ENCODE measurements at regions not wholly inside any gene's neighbourhood (a gene's known extent, or its start where the extent isn't known, plus 50 kb on each side); places are given as distances from the start of the nearest gene placed in this dataset.

DNA sequence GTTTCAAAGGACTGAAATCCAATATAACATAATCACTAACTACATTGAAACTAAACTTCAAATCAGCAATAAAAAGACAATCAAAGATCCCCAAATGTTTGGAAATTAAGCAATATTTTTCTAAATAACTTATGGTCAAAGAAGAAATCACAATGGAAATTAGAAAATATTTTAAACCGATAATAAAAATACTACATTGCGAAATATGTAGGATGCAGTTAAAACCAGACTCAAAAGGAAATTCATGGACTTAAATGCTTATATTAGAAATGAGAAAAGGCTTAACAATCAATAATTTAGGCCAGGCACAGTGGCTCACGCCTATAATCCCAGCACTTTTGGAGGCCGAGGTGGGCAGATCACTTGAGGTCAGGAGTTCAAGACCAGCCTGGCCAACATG, 79.0 kb upstream of the HAAO start:
- Histone ChIP-seq H2AFZ (ENCODE audit: low read length) (no peak overlapping the region), H3K79me2 (ENCODE audit: control insufficient read depth, insufficient read depth, low read length) (no peaks in the 10 kb centered on the region), H4K20me1 (ENCODE audit: control insufficient read depth, extremely low read depth, insufficient read depth, low read length) (no peaks in the 10 kb centered on the region), H3K4me3 (replicated peaks in 1 of 4; ENCODE audit: control extremely low read depth in 1 of 4, insufficient read depth in 1 of 4, low read depth in 3 of 4, low read length in 4 of 4) (no peak overlapping the region), H3K4me1 (ENCODE audit: control insufficient read depth, extremely low read depth, insufficient read depth, low read length) (no peaks in the 10 kb centered on the region), H3K9ac (ENCODE audit: insufficient read depth, low read length) (no peak overlapping the region), H3K27ac (ENCODE audit: insufficient read depth, low read length) (no peak overlapping the region), H3K36me3 (ENCODE audit: control insufficient read depth, insufficient read depth, low read length) (no peaks in the 10 kb centered on the region), H3K27me3 (ENCODE audit: control insufficient read depth, insufficient read depth, low read length) (no peaks in the 10 kb centered on the region), H3K9me3 (ENCODE audit: control insufficient read depth, insufficient read depth, low read depth, low read length) (no peaks in the 10 kb centered on the region), H3K4me2 (ENCODE audit: extremely low read depth, insufficient read depth, low read length) (no peak overlapping the region)
- no peak for DNase-seq (ENCODE audit: low read depth in 2 of 2)
- TF ChIP-seq, protein P1, sequence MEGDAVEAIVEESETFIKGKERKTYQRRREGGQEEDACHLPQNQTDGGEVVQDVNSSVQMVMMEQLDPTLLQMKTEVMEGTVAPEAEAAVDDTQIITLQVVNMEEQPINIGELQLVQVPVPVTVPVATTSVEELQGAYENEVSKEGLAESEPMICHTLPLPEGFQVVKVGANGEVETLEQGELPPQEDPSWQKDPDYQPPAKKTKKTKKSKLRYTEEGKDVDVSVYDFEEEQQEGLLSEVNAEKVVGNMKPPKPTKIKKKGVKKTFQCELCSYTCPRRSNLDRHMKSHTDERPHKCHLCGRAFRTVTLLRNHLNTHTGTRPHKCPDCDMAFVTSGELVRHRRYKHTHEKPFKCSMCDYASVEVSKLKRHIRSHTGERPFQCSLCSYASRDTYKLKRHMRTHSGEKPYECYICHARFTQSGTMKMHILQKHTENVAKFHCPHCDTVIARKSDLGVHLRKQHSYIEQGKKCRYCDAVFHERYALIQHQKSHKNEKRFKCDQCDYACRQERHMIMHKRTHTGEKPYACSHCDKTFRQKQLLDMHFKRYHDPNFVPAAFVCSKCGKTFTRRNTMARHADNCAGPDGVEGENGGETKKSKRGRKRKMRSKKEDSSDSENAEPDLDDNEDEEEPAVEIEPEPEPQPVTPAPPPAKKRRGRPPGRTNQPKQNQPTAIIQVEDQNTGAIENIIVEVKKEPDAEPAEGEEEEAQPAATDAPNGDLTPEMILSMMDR (conservative IDR thresholded peaks at IDR 0.05 in 1 of 2, IDR thresholded peaks at IDR 0.05 in 1 of 2; ENCODE audit: low read depth in 1 of 2, low read length in 2 of 2), result no peak
- TF ChIP-seq EZH2 (IDR thresholded peaks at IDR 0.05; ENCODE audit: low read length, missing control alignments), result no peak

DNA sequence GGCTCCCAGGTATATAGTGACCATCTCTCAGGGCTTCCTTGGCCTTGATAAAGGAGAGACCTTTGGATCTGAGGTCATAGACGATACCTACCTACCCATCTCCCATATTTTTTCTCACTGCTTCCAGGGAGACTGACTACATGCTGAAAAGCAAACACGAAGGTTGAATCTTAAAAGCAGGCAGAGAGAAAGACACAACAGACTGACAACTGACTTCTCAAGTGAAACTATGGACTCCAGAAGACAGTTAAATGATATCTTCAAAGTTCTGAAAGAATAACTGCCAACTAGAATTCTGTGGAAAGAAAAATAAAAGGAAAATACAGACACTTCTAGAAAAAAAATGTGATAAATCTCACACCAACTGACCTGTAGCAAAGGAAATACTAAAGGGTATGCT, 76.5 kb upstream of the HAAO start:
- H3K36me3 ChIP-seq (ENCODE audit: control insufficient read depth, insufficient read depth, low read length), result no peaks in the 10 kb centered on the region
- no peaks in the 10 kb centered on the region for H3K27me3 ChIP-seq (ENCODE audit: control insufficient read depth, insufficient read depth, low read length)
- no peaks in the 10 kb centered on the region for H3K4me1 ChIP-seq (ENCODE audit: control insufficient read depth, extremely low read depth, insufficient read depth, low read length)
- no peaks in the 10 kb centered on the region for H3K9me3 ChIP-seq (ENCODE audit: control insufficient read depth, insufficient read depth, low read depth, low read length)
- no peak overlapping the region for H3K27ac ChIP-seq (ENCODE audit: insufficient read depth, low read length)
- H3K4me2 ChIP-seq (ENCODE audit: extremely low read depth, insufficient read depth, low read length), result no peak overlapping the region
- H3K4me3 ChIP-seq (replicated peaks in 1 of 4; ENCODE audit: control extremely low read depth in 1 of 4, insufficient read depth in 1 of 4, low read depth in 3 of 4, low read length in 4 of 4), result no peak overlapping the region
- H2AFZ ChIP-seq (ENCODE audit: low read length), result no peak overlapping the region
- no peaks in the 10 kb centered on the region for H3K79me2 ChIP-seq (ENCODE audit: control insufficient read depth, insufficient read depth, low read length)
- no peaks in the 10 kb centered on the region for H4K20me1 ChIP-seq (ENCODE audit: control insufficient read depth, extremely low read depth, insufficient read depth, low read length)
- H3K9ac ChIP-seq (ENCODE audit: insufficient read depth, low read length), result no peak overlapping the region
- no peak for TF ChIP-seq EZH2 (IDR thresholded peaks at IDR 0.05; ENCODE audit: low read length, missing control alignments)
- TF ChIP-seq, protein P1 (conservative IDR thresholded peaks at IDR 0.05 in 1 of 2, IDR thresholded peaks at IDR 0.05 in 1 of 2; ENCODE audit: low read depth in 1 of 2, low read length in 2 of 2), result no peak
- no peak for DNase-seq (ENCODE audit: low read depth in 2 of 2)

DNA sequence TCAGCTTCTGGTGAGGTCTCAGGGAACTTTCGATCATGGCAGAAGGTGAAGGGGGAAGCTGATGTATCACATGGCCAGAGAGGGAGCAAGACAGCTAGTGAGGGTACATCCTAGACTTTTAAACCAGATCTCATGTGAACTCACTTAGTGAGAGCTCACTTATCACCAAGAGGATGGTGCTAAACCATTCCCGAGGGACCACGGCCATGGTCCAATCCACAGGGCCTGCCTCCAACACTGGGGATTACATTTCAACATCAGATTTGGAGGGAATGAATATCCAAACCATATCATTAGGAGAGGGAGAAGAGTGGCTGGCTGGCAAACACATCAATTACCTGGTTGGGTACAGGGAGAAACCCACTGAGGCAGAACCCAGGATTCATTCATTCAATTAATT, 75.7 kb upstream of the HAAO start:
- no peak overlapping the region for H3K27ac ChIP-seq (ENCODE audit: insufficient read depth, low read length)
- H3K4me3 ChIP-seq (replicated peaks in 1 of 4; ENCODE audit: control extremely low read depth in 1 of 4, insufficient read depth in 1 of 4, low read depth in 3 of 4, low read length in 4 of 4), result no peak overlapping the region
- no peak overlapping the region for H2AFZ ChIP-seq (ENCODE audit: low read length)
- DNase-seq (ENCODE audit: low read depth in 2 of 2), result no peak
- H4K20me1 ChIP-seq (ENCODE audit: control insufficient read depth, extremely low read depth, insufficient read depth, low read length), result no peaks in the 10 kb centered on the region
- TF ChIP-seq, protein P1 (conservative IDR thresholded peaks at IDR 0.05 in 1 of 2, IDR thresholded peaks at IDR 0.05 in 1 of 2; ENCODE audit: low read depth in 1 of 2, low read length in 2 of 2), result no peak
- TF ChIP-seq EZH2 (IDR thresholded peaks at IDR 0.05; ENCODE audit: low read length, missing control alignments), result no peak
- no peaks in the 10 kb centered on the region for H3K9me3 ChIP-seq (ENCODE audit: control insufficient read depth, insufficient read depth, low read depth, low read length)
- no peak overlapping the region for H3K4me2 ChIP-seq (ENCODE audit: extremely low read depth, insufficient read depth, low read length)
- no peaks in the 10 kb centered on the region for H3K27me3 ChIP-seq (ENCODE audit: control insufficient read depth, insufficient read depth, low read length)
- no peak overlapping the region for H3K9ac ChIP-seq (ENCODE audit: insufficient read depth, low read length)
- H3K79me2 ChIP-seq (ENCODE audit: control insufficient read depth, insufficient read depth, low read length), result no peaks in the 10 kb centered on the region
- no peaks in the 10 kb centered on the region for H3K4me1 ChIP-seq (ENCODE audit: control insufficient read depth, extremely low read depth, insufficient read depth, low read length)
- H3K36me3 ChIP-seq (ENCODE audit: control insufficient read depth, insufficient read depth, low read length), result no peaks in the 10 kb centered on the region

All from fibroblast of lung (primary cell).